DMS114 treated with DMSO at 0.1 percent for 48 hours (cell line): ENCODE measurements at regions not wholly inside any gene's neighbourhood (a gene's known extent, or its start where the extent isn't known, plus 50 kb on each side); places are given as distances from the start of the nearest gene placed in this dataset.
A peak's percentile ranks its signal among the peaks of the same experiment; 100 is the strongest.

Experiments used
- DNase-seq: peaks from one replicate; lab custom pipeline; 2025; ENCODE audit not compliant: unreplicated experiment; lab: John Stamatoyannopoulos, UW

DNA sequence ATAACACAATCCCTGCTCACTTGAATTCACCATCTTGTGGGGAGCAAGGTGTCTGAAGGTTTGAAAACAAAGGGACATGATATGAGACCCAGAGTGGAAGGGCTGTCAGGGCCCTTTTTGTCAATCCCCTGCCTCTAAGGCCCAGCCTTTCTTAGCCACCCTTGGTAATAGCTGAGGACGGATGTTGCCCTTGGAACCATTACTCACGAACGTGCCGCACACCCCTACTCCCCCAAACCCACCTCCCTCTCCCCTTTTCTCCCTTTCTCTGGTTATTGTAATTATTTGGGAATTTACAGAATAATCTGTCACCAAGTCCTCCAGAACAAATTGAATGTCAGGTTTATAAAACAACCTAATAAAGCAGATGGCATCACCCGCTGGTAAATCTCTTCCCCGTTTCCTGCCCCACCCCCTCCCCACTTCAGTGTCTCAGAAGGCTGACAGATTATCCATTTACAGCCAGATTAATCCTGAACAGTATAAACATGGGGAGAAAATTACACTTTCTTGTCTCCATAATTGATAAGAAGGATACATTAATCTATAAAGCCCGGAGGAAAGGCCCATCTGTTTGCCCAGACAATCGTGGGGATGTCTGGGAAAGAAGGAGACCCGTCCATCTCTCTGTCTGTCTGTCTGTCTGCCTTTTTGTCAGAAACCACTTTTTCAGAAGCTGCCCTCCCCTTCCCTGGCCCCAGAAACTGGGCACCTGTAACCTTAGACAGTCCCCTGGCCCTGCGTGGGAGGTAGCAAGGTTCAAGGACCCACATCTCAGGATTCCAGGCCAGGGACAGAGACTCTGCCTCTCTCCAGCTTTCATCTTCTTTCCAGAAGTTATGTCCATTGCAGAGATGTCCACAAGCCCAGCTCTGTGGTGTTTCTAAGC lies 60.6 kb upstream of the CD34 start:
- DNase-seq = no peak

DNA sequence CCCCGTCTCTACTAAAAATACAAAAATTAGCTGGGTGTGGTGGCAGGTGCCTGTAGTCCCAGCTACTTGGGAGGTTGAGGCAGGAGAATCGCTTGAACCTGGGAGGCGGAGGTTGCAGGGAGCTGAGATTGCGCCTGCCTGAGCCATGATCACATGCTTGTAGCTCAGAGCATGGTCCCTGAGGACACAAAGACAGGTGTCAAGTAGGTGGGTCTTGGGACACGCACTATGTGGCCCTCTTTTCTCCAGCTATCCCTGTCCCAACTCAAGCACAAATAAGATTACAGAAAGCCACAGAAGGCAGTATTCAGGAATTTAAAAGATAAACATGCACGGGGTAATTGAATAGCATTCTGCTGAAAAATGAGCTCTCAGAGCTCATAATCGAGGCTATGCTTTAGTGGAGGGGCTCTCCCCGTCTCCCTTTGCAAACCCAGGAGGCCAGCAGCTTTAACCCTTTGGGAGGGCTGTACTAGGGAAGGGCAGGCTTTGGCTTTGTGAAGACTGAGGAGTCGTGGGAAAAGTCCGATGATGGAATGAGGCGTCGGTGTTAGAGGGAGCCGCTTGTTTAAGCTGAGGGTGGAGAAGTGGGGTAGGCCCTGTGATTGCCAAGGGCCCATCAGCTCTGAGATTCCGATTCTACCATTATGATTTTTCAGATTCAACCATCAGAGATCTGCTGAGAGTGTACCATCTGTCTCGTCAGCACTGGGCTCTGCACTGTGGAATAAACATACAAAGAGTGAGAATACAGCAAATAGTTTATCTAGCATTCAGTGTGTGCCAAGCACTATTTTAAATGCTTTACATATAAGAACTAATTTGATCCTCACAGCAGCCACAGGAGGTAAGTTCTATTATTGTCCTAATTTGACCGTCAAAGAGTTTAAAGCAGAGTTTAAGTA lies 59.7 kb upstream of the CD34 start:
- no peak for DNase-seq

DNA sequence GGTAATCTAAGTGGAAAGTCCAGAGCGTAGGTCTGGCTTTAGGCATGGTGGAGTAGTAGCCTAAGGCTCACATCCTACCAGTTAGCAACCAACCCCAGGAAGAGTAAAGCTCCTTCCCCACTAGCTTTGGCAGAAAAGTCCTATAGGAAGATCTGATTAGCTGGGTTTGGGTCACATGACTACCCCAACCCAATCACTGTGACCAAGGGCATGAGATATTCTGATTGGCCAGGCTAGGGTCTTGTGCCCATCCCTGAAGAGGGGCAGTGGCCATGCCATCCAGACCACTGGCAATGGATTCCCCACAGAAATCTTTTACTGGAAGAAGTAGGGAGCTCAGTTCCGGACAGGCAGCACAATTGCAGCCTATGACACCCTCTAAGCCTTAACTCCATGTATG lies 58.6 kb upstream of the CD34 start:
- no peak for DNase-seq

DNA sequence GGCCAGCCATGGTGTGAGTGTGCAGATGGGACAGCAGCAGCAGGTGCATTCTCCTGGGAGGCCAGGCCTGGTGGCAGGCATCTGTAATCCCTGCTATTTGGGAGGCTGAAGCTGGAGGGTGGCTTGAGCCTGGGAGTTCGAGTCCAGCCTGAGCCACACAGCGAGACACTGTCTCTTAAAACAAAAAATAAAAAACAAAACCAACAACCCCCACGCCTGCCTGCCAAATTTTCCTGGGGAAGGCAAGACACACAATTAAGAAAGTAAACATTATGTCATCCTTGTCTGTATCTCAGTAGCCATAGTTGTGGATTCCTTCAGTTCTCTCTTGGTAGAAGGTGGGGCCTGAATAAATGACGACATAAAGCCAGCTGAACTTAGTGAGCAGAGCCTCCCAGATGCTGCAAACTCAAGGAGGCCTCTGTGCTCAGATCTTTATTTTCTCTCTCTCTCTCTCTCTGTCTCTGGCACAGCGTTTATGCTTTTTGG lies 57.6 kb upstream of the CD34 start:
- DNase-seq = no peak

DNA sequence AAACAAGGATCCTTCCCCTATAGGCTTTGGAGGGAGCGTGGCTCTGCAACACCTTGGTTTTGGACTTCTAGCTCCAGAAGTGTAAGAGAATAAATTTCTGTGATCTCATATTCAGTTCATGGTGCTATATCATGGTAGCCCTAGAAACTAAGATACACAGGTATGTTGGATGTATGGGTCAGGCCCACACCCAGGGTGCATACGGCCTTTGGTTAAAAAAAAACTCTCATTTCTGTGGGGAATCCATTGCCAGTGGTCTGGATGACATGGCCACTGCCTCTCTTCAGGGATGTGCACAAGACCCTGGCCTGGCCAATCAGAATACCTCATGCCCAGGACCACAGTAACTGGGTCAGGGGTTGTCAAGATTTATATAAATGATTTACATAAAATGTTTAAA lies 56.8 kb upstream of the CD34 start:
- DNase-seq = no peak

DNA sequence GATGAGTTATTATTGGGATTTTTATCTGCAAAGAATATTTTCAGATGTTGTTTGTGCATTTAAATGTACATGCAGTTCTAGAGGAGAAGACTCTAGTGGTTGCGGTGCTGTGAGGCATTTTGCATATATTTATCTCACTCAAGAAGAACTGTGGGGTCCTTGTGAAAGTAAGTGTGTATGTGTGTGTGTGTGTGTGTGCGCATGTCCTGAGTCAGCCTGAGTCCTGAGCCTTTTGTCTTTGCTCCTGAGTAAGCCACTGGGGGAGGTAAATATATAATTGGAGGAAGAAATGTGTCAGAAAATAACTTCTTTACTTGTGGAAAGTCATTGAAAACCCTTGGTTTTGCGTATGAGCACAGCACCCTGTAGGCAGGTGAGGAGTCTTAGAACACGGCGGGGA lies 55.6 kb upstream of the CD34 start:
- DNase-seq = no peak

DNA sequence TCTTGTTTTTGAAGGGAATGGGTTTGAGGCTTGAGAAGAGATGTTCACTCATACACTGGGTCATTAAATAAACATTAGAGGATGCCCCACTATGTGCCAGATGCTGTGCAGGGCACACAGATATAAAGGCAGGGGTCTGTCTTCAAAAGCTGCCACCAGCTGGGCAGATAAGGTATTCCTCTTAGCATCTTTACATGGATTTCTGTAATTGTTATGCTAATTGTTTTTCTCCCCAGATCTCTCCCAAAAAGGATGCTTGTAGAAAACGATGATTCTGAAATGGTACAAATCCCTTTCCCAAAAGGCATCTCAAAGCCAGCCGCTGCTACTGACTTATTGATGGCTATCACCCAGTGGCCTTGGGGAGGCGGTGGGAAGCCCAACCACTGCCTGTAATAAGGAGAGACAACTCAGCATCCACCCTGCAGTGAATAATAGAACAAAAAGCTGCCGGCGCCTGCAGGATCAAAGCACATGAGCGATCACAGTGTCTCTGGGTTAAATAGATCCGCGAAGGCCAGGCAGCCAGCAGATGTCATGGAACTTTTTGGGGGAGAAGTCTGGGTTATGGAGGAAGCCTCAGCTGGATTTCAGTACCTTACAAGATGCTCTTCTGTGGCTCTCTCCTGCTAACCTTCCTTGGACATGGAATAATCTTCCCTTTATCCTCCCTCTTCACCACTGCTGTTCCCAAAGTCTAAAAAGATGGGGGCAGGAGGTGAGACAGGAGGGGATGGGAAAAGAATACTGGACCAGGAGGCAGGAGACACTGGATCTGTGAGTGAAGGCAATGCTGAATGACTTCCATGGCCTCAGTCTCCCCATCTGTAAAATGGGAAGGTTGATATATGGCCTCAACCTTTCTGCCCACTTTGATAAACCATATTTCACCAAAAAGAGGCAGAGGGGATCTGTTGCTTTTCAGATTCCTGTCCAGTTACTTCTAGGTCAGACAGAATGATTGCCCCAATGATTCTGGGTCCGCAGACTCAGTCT lies 54.8 kb upstream of the CD34 start:
- DNase-seq = no peak

DNA sequence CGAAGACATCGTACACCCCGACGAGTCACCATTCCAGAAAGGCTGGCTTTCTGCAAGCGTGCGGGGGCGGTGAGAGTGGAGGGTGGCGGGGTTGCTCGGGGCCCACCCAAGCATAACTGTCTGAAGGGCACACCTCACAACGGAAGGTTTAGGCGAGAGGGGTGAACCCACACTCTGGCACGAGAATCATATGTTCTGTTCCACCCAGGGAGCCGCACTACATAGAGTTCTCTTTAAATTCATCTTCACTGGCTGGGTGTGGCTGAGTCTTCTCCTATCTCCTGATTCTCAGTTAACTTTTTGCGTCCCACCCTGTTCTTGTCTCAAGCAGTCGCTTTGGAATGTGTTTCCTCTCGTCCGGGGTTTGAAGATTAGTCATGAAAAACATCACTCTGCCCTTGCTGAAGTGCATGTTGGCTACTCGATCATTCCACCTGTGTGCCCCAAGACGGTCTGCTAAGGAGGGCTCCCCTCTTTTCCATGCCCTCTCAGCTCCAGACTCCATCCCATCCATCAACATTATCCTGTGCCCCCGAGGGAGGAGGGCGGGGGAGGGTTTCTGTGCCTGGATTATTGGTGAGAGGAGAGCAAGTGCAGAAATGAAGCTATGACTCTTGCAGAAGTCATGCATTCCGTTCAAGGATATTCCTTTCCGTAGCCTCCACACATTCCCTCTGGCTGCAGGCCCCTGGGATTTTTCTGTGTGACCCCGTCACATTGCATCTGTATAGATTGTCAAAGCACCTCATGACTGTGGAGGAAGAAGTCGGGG lies 53.5 kb upstream of the CD34 start:
- DNase-seq = no peak

DNA sequence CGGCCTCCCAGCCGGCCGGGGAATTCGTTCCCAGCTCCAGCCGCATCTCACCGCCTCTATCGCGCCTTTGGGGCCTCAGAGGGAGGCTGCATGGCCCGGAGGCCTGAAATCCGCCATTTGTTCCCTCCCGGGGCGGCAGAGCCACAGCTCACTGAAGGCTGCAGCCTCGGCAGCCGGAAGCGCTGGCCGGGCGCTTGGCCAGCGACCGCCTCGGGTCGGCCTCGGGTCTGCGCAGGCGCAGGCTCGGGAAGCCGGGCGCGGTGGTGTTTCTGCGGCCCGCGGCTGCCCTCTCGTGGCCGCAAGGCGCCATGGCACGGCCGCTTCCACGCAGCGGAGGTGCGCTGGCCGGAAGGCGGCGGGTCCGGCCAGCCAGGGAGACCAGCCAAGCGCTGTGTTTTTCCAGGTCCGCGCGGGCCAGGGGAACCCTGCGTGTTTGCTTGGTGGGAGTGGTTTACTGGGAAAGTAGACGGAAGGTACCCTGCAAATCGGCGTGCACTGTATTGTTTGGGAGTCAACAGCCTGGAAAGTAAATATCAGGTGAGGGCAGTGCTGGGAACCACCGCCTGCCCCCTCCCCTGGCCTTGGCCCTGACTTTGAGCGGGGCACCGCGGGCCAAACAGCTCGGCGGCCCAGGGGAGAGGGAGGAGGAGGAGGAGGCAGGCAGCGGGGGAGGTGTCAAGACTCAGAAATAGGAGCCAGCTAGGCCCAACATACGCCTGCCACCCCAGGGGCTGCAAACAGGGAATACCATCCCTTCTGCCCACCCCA lies 52.7 kb upstream of the CD34 start:
- DNase-seq = peak; percentile 65

DNA sequence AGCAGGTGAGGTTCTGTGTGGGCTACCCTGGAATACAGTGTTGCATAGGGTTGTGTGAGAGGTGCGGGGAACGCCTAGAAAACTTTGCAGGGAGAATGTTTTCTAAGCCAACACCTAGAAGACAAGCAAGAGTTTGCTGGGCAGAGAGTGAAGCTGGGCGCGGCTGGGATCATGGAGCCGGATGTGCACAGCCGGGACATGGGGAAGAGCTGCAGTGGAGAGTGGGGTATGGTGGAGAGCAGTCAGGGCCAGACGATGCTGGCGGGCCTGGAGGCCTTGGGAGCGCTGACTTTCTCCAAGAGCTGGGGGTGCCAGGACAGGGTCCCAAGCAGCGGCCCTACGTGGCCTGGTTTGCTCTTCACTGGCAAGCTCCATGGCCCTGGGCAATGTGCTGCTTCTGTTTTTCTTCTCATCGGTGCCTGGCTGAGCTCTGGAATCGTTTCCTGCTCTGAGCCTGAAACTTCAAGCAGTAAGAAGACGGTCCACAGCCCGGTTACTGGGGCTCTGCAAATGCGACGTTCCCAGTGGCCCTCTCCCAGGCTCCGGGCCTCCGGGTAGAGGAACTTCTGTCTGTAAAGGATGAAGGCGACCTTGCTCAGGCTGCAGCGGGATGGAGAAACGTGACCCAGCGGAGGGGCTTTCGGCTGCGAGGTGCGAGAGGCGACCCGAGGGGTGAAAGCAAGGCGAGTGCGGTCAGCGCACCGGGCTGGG lies 51.9 kb upstream of the CD34 start:
- no peak for DNase-seq
